BJ (cell line): ENCODE measurements at regions not wholly inside any gene's neighbourhood (a gene's known extent, or its start where the extent isn't known, plus 50 kb on each side); places are given as distances from the start of the nearest gene placed in this dataset.
"Not testable (repeated sequence)": the region's sequence is repeated elsewhere in the genome, so short reads cannot be mapped to it uniquely, and the experiment has no call there.

ENCODE experiments used
- CTCF ChIA-PET: fragments of 350-600 bp; formaldehyde crosslinking; extraction: SDS; loops from one replicate; lab custom pipeline; 2021; ENCODE audit warnings: antibody characterized with exemption, inconsistent platforms; lab: Yijun Ruan, JAX
- POLR2A ChIA-PET: fragments of 300-600 bp; sonication (Branson Sonifier 250); formaldehyde crosslinking; extraction: SDS; loops from one replicate; lab custom pipeline; 2021; ENCODE audit warnings: antibody characterized with exemption; lab: Charles Lee
- DNase-seq: peaks from one replicate; pipeline ENCODE4 v3.0.0-alpha.2; 2011; ENCODE audit warnings: low read depth
- H3K27me3 ChIP-seq: 2 replicates; pipeline ENCODE4 v1.6.0; 2011; ENCODE audit warnings: low read length; ENCODE audit not compliant: control insufficient read depth, insufficient read depth
- H3K36me3 ChIP-seq: 2 replicates; pipeline ENCODE4 v1.5.1; 2011; ENCODE audit warnings: low read length; ENCODE audit not compliant: control insufficient read depth, insufficient read depth
- H3K4me3 ChIP-seq: 2 replicates; pipeline ENCODE4 v1.5.1; 2011; ENCODE audit warnings: low read depth, mild to moderate bottlenecking, control low read depth, low read length
- TF ChIP-seq, protein P1 (sequence below): IDR thresholded peaks from 2 replicates; pipeline ENCODE4 v1.5.1; 2011; ENCODE audit warnings: low read depth, mild to moderate bottlenecking, control low read depth, inconsistent platforms, low read length, moderate library complexity; ENCODE audit not compliant: insufficient read depth

DNA sequence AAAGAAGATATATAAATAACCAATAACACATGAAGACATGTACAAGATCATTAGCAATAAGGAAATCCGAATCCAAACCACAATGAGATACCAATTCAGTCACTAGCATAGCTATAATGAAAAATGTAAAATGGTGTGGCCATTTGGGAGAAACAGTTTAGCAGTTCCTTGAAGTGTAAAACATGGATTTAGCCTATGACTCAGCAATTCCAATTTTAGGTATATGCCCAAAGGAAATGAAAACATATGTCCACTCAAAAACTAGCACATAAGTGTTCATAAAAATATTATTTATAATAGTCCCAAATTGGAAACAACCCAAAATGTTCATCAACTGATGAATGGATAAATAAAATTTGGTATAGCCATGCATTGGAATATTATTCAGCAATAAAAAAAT is 165.5 kb upstream of the CRIM1 start:
- no peak overlapping the region for H3K4me3 ChIP-seq
- H3K36me3 ChIP-seq, result no peaks in the 10 kb centered on the region
- TF ChIP-seq, protein P1, sequence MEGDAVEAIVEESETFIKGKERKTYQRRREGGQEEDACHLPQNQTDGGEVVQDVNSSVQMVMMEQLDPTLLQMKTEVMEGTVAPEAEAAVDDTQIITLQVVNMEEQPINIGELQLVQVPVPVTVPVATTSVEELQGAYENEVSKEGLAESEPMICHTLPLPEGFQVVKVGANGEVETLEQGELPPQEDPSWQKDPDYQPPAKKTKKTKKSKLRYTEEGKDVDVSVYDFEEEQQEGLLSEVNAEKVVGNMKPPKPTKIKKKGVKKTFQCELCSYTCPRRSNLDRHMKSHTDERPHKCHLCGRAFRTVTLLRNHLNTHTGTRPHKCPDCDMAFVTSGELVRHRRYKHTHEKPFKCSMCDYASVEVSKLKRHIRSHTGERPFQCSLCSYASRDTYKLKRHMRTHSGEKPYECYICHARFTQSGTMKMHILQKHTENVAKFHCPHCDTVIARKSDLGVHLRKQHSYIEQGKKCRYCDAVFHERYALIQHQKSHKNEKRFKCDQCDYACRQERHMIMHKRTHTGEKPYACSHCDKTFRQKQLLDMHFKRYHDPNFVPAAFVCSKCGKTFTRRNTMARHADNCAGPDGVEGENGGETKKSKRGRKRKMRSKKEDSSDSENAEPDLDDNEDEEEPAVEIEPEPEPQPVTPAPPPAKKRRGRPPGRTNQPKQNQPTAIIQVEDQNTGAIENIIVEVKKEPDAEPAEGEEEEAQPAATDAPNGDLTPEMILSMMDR, result no peak
- CTCF ChIA-PET, result no interaction called here
- H3K27me3 ChIP-seq, result no peaks in the 10 kb centered on the region
- DNase-seq, result no peak
- POLR2A ChIA-PET, result no interaction called here

DNA sequence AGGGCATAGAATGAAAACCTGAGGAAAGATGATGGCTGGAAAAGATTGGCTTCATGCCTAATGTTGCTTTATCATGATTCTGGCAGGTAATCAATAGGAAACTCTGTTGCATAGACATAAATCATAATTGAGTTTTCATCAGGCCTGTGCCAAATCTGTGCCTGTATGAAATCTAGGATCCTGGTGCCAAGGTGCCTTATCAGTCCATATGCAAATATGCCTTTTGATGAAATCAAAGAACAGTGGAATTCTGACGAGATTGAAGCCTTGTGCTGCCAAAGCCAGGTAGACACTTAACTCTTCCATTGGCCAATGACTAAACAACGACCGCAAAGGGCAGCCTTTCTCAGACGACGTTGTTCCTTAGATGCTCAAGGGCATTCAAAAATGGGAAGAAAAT is 170.0 kb upstream of the CRIM1 start:
- no peak overlapping the region for H3K4me3 ChIP-seq
- TF ChIP-seq, protein P1, result no peak
- DNase-seq, result no peak
- no peaks in the 10 kb centered on the region for H3K27me3 ChIP-seq
- CTCF ChIA-PET, result no interaction called here
- POLR2A ChIA-PET, result no interaction called here
- no peaks in the 10 kb centered on the region for H3K36me3 ChIP-seq

DNA sequence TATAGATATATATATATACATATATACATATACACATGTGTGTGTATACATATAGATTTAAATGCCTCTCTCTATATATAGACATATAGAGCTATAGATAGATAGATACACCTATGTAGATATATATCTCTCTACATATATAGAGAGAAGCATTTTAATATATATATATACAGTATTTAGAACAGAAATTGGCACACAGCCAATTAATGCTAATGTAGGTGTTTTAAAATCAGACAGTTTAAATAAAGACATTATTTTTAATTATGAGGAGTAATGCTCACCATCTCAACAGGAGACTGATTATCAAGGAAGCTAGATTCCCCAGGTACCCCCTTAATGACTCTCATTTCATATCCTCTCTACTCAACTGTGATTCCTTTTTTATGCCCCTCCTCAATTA is 170.7 kb upstream of the CRIM1 start:
- ChIA-PET CTCF (no interaction called here), POLR2A (no interaction called here)
- DNase-seq, result no peak
- Histone ChIP-seq H3K36me3 (no peaks in the 10 kb centered on the region), H3K27me3 (no peaks in the 10 kb centered on the region), H3K4me3 (no peak overlapping the region)
- TF ChIP-seq, protein P1, result no peak

DNA sequence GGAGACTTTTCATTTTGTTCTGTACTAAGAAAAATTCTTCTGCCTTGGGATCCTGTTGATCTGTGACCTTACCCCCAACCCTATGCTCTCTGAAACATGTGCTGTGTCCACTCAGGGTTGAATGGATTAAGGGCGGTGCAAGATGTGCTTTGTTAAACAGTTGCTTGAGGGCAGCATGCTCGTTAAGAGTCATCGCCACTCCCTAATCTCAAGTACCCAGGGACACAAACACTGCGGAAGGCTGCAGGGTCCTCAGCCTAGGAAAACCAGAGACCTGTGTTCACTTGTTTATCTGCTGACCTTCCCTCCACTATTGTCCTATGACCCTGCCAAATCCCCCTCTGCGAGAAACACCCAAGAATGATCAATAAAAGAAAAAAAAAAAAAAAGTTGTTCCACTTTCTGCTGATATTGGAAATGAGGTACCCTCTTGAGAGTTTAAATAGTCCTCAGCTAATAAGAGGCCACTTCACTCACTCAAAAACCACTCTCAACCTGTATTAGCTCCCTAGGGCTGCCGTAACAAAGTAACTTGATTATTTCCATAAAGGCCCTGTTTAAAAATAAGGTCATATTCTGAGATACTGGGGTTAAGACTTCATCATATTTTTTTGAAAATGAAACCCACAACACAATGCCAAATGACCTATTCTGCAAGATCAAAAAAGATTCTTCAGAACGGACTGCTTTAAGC is 174.6 kb upstream of the CRIM1 start:
- CTCF ChIA-PET, H3K4me3 ChIP-seq, DNase-seq, H3K27me3 ChIP-seq, POLR2A ChIA-PET, H3K36me3 ChIP-seq: not testable (repeated sequence)

DNA sequence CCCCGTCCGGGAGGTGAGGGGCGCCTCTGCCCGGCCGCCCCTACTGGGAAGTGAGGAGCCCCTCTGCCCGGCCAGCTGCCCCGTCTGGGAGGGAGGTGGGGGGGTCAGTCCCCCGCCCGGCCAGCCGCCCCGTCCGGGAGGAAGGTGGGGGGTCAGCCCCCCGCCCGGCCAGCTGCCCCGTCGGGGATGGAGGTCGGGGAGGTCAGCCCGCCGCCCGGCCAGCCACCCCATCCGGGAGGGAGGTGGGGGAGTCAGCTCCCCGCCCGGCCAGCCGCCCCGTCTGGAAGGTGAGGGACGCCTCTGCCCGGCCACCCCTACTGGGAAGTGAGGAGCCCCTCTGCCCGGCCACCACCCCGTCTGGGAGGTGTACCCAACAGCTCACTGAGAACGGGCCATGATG is 175.3 kb upstream of the CRIM1 start:
- CTCF ChIA-PET, H3K4me3 ChIP-seq, H3K27me3 ChIP-seq, DNase-seq, H3K36me3 ChIP-seq, POLR2A ChIA-PET: not testable (repeated sequence)

DNA sequence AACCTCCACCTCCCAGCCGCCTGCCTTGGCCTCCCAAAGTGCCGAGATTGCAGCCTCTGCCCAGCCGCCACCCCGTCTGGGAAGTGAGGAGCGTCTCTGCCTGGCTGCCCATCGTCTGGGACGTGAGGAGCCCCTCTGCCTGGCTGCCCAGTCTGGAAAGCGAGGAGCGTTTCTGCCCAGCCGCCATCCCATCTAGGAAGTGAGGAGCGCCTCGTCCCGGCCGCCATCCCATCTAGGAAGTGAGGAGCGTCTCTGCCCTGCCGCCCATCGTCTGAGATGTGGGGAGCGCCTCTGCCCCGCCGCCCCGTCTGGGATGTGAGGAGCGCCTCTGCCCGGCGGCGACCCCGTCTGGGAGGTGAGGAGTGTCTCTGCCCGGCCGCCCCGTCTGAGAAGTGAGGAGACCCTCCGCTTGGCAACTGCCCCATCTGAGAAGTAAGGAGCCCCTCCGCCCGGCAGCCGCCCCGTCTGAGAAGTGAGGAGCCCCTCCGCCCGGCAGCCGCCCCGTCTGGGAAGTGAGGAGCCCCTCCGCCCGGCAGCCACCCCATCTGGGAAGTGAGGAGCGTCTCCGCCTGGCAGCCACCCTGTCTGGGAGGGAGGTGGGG is 175.8 kb upstream of the CRIM1 start:
- H3K4me3 ChIP-seq, H3K36me3 ChIP-seq, H3K27me3 ChIP-seq, DNase-seq, POLR2A ChIA-PET, CTCF ChIA-PET: not testable (repeated sequence)

DNA sequence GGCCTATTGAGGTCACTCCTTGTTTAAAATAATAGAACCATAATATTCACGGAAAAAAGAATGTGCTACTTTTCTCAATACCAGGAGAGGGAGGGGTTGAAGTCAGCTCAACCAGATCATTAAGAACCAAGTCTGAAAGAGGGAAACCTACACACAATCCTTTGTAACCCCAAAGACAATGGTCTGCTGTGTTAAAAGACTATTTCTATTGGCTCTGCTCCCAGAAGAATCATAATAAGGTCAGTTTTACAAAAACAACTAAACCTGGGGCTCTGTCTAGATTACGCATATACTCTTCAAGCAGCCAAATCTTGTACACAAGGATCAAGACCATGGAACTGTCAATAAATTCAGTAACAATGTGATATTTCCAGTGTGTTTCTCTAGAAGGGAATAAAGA is 177.2 kb upstream of the CRIM1 start:
- TF ChIP-seq, protein P1, result no peak
- H3K36me3 ChIP-seq, result no peaks in the 10 kb centered on the region
- no peaks in the 10 kb centered on the region for H3K27me3 ChIP-seq
- DNase-seq, result no peak
- ChIA-PET POLR2A (no interaction called here), CTCF (no interaction called here)
- no peak overlapping the region for H3K4me3 ChIP-seq
